Kidney epithelial cell (primary cell): ENCODE measurements at regions not wholly inside any gene's neighbourhood (a gene's known extent, or its start where the extent isn't known, plus 50 kb on each side); places are given as distances from the start of the nearest gene placed in this dataset.

Experiments
- DNase-seq: peaks from one replicate; pipeline ENCODE4 v3.0.0-alpha.2; 2010; ENCODE audit warnings: low read depth
- H3K27me3 ChIP-seq: 2 replicates; pipeline ENCODE4 v1.6.0; 2011; ENCODE audit warnings: low read length; ENCODE audit not compliant: control insufficient read depth, insufficient read depth
- H3K36me3 ChIP-seq: 2 replicates; pipeline ENCODE4 v1.5.1; 2011; ENCODE audit warnings: low read length; ENCODE audit not compliant: control insufficient read depth, insufficient read depth
- H3K4me3 ChIP-seq: 2 replicates; pipeline ENCODE4 v1.5.1; 2011; ENCODE audit warnings: low read depth, mild to moderate bottlenecking, control low read depth, low read length
- TF ChIP-seq, protein P1 (sequence below): IDR thresholded peaks from 2 replicates; pipeline ENCODE4 v1.5.1; 2011; ENCODE audit warnings: mild to moderate bottlenecking, moderate library complexity, low read length, control low read depth, inconsistent platforms; ENCODE audit not compliant: insufficient read depth, poor library complexity, severe bottlenecking

GRCh38 chr5:62718324-62718723, 139.7 kb downstream of the LRRC70 start:
- TF ChIP-seq, protein P1, sequence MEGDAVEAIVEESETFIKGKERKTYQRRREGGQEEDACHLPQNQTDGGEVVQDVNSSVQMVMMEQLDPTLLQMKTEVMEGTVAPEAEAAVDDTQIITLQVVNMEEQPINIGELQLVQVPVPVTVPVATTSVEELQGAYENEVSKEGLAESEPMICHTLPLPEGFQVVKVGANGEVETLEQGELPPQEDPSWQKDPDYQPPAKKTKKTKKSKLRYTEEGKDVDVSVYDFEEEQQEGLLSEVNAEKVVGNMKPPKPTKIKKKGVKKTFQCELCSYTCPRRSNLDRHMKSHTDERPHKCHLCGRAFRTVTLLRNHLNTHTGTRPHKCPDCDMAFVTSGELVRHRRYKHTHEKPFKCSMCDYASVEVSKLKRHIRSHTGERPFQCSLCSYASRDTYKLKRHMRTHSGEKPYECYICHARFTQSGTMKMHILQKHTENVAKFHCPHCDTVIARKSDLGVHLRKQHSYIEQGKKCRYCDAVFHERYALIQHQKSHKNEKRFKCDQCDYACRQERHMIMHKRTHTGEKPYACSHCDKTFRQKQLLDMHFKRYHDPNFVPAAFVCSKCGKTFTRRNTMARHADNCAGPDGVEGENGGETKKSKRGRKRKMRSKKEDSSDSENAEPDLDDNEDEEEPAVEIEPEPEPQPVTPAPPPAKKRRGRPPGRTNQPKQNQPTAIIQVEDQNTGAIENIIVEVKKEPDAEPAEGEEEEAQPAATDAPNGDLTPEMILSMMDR: no peak
- H3K36me3 ChIP-seq: no peaks in the 10 kb centered on the region
- H3K27me3 ChIP-seq: no peaks in the 10 kb centered on the region
- no peak overlapping the region for H3K4me3 ChIP-seq
- DNase-seq: no peak

- DNase-seq: no peak
- TF ChIP-seq, protein P1: no peak
- Histone ChIP-seq H3K27me3 (no peaks in the 10 kb centered on the region), H3K4me3 (no peak overlapping the region), H3K36me3 (no peaks in the 10 kb centered on the region)
Measured at GRCh38 chr5:62717301-62717933, 138.8 kb downstream of the LRRC70 start.

DNA sequence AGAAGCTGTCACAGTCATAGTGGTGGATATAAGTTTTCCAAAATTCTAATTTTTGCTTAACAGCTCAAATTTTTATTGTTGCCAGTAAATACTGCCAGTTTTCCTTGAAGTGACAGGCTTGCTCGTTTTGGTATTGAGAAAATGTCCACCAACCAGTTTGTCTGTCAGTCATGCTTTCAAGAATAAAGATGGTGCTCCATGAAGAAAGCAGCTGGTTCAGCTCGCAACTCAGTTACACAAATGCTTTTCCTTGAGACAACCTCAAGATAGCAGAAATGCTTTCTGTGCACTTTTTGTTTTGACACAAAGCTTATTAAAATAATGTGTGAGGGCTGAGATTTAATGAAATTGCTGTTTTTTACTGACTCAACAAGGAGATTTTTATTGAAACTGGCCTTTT, 135.7 kb downstream of the LRRC70 start:
- H3K36me3 ChIP-seq: no peaks in the 10 kb centered on the region
- DNase-seq: no peak
- no peak overlapping the region for H3K4me3 ChIP-seq
- H3K27me3 ChIP-seq: no peaks in the 10 kb centered on the region
- TF ChIP-seq, protein P1: no peak

DNA sequence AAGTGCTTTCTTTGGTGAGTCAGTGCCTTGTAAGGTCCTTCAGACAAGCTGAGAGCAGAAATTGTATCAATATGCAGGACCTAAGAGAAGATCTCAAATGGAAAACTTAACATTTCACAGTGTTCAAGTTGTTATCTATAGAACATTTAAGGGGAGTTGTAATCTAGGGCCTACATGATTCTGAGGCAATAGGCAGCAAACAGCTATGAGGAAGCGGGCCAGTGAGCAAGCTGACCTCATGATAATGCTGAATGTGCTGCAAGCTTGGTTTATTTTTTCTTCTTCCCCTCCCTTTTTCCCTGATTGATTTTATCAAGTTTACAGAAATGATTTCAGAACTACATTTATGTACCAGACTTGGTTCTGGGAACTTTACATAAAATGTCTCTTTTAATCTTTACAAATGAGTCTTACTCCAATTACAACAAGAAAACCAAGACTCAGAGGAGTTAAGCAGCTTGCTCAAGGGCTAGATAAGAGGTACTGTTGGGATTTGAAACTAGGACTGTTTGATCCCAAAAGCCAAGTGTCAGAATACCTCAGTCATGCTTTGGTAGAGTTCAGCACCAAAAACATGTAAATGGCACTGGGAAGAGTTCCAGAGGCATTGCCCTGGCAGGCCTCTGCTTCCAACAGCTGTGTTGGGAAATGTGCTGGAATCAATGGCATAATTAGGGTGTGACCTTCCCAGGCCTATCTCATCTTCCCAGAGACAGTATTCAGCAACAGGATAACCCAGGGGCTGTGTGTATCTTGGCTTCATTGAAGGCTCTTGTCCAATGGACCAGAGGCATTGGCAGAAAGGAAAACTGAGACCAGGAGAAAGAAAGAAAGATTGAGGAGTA, 130.1 kb downstream of the LRRC70 start:
- DNase-seq: no peak
- Histone ChIP-seq H3K4me3 (no peak overlapping the region), H3K27me3 (no peaks in the 10 kb centered on the region), H3K36me3 (no peaks in the 10 kb centered on the region)
- TF ChIP-seq, protein P1: no peak

- TF ChIP-seq, protein P1: no peak
Measured at GRCh38 chr5:62707563-62707962, 128.9 kb downstream of the LRRC70 start.

More at GRCh38 chr5:62707563-62707962, 128.9 kb downstream of the LRRC70 start:
- H3K36me3 ChIP-seq: no peaks in the 10 kb centered on the region
- DNase-seq: no peak
- no peak overlapping the region for H3K4me3 ChIP-seq
- no peaks in the 10 kb centered on the region for H3K27me3 ChIP-seq
